GM19043 (cell line): ENCODE measurements at regions not wholly inside any gene's neighbourhood (a gene's known extent, or its start where the extent isn't known, plus 50 kb on each side); places are given as distances from the start of the nearest gene placed in this dataset.

Source experiments
- ATAC-seq: cut with Tn5 transposase; IDR thresholded peaks from one replicate; pipeline ENCODE4 v1.9.1; 2021; ENCODE audit warnings: low read depth; ENCODE audit not compliant: unreplicated experiment

DNA sequence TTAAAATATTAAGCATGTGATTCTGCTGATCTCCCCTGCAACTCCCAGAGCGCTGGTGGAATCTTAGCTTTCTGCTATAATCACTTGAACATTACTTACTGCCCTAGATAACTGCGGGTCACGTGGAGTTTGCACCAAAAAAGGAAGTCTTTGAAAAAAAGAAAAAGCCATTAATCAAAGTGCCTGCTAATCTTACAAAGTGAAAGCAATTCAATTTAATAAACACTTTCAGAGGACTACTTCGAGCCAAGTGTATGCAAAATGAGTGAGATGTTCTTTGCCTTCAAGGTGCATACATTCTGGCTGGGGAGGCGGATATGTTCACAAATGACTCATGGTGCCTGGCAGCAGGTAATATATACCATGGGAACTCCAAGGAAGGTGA, 109.9 kb upstream of the GAP43 start:
- peak; percentile 20 for ATAC-seq

DNA sequence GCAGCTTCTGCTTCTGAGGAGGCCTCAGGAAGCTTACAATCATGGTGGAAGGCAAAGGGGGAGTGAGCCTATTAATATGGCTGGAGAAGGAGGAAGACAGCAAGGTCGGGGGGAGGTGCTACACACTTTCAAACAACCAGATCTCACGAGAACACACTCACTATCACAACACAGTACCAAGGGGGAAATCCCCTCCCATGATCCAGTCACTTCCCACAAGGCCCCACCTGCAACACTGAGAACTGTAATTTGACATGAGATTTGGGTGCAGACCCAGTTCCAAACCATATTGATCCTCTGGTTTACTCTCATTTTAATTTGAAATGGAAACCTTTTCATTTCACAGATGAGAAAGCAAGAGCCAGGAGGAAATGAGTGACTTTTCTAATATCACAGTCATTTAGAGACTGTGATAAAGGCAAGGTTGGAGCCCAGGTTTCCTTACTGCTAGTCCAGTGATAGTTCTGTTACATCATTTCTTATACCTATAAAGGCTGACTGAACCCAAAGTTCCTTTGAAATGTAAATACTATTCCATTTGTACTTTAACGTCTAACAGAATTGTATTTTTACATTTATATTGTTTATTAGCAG, 105.8 kb upstream of the GAP43 start:
- no peak for ATAC-seq

DNA sequence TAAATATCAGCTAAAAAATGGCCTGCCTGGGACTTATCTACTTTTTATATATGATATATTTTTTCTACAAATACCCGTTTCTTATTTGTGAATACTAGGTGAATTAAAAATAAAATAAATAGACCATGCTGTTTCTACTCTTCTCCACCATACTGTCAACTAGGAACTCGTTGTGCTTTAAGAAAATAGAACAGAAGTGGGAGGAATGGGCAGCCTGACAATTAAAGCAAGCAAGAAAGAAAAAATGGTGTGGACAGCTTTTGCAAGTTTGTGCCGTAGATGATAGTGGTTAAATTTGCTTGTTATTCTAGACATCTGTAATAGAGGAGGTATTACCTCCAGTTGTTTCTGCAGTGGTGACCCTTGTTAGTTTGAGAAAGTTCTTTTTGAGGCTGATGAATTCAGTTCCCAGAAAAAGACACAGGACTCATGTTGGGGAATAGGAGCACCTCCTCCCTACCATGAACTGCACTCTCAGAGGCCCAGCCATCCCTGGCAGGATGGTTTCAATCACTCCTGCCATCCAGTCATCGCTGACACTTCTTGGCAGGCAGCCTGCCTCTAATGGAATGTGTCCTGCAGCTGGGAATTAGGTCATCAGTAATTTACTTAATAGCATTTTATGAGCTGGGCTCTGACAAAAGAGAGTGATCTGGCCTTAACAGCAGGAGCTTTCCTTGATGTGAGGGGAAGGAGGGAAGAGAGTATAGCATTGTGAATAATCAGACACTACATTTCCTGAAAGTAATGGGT, 105.0 kb upstream of the GAP43 start:
- ATAC-seq, result no peak

DNA sequence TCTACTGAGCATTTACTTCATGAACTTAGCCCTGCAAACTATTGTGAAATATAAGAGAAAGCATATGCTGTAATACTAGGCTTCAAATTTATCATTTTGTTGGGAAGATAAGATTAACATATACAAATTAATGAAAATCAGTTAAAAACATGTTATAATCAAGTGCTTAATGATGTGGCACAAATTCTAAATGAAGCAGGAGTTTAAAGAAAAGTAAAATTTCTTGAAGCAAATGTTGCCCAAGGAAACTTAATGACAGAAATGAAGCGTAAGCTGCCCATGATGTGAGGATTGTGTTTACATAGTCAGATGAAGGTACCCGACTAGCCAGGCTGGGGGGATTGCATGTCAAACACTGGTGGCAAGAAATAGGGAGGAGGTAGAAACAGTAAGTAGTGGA, 103.1 kb upstream of the GAP43 start:
- no peak for ATAC-seq

DNA sequence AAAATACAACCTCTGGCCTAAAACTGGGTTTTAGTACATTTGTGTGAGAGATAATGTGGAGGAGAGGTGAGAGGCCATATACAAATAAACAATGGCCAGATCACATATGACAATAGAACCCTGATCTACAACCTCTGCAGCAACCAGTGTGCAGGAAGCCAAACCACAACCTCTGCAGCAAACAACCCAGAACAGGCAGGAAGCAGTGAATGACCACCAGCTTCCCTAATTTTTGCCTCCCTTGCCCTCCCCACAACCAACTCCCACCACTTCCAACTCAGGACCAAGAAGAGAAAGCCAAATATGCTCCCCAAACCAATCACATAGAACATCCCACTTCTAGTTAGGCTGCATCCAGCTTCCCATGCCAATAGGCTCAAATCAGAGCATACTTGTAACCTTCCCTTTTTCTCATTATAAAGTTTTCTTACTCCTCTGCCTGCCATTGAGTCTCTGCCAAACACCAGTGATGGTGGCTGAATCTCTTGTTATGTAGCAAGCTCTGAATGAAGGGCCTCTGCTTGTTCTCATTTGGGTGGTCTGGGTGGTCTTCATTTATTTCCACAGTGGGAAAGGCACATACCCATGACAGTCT, 102.6 kb upstream of the GAP43 start:
- no peak for ATAC-seq

DNA sequence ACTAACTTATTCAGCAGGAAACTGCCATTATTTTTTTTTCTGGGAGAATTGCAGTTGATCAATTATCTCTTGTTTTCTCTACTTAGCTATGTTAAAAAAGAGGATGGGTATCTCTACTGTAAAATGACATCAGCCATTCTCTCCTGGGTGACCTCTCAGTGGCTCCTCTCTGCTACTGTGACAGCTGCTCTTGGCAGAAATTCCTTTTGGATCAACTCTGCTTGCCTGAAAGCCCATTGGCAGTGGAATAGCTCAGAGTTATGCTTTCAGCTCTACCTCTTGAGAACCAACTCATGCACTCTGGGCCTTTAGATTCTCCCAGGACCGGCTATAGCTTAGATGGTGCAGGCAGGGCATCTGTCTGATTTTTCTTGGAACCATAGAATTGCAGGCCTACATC, 99.9 kb upstream of the GAP43 start:
- no peak for ATAC-seq

DNA sequence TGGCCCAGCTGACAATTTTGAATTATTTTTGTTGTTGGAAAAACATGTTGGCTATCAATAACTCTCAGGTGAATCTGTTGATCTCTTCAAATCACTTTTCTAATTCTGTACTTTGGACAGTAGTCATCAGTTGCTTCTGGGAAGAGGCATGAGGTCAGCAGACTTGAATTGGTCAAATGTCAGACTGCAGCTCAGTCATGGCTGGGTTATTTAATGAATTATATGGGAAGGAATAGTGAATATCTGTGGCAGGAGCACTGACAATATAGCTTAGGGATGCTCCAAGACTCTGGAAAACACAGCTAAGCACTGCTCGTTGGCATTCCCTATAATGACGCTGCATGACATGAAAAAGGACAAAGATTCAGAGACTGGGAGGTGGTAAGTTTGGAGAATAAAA, 98.8 kb upstream of the GAP43 start:
- ATAC-seq, result no peak

DNA sequence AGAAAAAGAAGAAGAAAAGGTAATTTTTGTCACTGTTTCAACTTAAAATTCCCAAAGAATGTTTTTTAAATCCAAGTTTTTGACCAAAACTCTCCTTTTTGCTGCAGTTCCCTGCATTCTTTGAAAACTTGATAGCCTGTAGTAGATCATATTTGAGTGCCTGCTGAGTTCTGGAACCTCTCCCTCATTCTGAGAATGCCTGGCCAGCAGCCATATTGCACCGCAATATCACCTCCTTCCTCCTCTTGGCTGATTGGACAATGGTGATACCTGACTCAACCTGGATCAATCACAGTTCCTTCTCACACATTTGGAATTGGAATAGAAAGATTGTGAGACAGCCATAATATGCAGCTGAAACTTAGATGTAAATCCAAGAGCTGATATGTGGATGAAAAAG, 97.6 kb upstream of the GAP43 start:
- ATAC-seq, result no peak

DNA sequence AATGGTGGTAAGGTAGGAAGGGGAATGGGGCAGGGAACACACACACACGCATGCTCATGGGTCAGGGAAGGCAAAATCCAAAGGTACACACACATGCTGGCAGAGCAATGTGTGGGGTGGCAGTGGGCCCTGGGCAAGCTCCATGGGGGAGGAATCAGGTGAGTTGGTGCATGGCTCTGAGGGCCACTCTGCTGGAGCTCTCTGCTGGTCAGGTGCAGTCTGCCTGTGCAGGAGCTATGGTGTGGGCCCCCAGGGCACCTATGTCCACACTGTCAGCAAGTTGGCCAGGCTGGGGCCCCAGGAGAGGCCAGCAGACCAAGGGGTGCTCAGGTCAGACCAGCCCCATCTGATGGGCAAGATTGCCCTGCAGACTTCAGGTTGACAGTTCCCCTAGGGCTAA, 90.1 kb upstream of the GAP43 start:
- no peak for ATAC-seq

DNA sequence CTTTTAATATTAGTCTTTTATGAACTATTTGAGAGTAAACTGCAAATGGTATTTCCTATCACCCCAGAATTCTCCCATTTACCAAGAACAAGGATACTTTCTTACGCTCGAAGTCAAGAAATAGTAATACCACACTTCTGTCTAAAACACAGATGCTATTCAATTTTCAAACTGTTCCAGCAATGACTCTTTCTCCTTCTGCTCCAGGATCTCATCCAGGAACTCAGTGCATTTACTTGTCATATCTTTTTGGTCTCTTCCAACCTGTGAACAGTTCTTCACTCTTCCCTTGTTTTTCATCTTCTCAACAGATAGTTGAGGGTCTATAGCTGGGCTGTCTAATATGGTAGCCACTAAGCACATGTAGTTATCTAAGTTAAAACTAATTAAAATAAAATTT, 87.1 kb upstream of the GAP43 start:
- ATAC-seq, result no peak

DNA sequence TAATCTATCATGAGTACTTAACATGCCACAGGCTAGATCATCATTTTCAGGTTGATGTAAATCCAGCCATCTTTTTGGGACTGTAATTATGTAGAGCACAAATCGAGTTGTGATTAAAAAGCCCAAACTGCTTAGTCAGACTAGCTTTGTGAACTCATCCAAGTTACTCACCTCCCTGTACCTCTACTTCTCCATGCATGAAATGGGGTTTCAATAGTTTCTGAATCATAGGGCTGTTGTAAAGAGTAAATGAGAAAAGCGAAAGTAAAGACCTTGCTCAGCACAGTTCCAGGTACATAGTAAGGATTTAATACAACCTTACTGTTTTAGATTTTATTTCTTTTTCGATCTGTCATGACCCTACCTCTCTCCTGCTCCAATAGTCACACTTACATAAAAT, 85.6 kb upstream of the GAP43 start:
- no peak for ATAC-seq

DNA sequence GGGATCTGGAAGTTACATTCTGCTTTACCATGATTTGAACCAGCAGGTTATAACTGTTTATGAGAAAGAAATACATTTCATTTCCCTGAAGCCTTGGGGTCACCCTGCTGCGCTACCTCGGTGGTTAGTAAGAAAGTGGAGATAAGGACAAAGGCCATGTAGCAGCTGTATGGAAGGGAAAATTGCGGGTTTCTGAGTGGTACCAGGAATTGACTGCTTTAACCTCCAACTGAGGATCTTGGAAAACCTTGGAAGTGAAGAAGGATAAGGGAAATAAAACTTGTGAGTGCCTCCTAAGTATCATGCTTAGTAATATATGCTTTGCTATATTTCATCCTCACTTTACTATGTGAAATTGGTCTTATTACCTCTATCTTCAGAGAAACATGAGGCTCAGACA, 76.1 kb upstream of the GAP43 start:
- ATAC-seq, result no peak

DNA sequence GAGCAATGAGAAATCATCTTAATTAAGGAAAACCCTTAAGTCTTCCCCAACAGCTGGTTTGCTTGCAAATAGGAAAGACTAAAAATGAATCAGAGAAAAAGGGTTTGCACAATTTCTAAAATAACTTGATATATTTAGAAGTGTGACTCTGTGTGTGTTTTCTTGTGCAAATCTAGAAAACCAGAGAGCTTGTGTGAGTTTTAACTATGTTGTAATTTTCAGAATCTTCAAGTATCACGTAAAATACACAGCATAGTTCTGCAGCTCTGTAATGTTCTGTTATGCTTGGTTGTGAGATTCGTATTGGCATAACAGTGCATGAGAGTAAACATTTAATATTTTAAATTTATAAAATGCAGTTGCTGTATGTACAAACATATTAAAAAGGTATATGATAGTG, 74.7 kb upstream of the GAP43 start:
- no peak for ATAC-seq

DNA sequence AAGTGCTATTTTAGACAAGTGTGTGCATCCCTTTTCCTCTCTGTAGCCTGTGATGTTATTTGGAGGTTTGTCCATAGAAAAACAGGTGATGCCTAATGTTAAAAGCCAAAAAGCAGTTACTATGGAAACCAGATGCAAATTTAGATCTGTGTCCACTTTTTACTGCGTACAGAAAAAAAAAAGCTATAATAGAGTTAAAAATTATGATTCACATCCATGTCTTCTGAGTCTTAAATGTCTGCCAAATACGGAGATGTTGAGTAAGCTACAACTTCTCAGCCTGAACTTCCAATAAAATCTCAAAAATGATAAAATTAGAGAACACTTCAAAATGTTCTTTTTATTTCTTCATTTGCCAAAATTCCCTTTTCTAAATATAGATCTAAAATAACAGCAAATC, 74.2 kb upstream of the GAP43 start:
- ATAC-seq, result no peak

DNA sequence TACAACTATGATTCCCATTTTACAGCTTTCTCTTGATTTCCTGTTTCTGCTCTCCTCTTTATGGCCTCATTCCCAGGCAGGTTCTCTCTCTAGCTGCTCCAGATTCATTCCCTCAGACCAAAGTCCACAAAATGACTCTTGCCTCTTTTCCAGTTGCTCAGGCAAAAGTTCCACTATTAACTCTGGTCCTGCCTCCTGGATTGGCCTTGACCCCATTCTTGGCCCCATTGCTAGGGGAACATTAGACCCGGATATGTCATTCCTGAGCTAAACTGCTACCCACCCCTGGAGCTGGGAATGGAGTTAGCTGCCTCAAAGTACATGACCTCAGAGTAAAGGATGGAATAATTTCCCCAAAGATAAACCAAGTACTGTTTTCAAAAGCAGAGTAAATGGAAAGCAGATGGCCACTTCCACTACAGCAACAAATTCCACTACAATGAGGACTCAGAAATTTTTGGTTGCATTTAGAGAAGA, 73.0 kb upstream of the GAP43 start:
- ATAC-seq, result no peak

DNA sequence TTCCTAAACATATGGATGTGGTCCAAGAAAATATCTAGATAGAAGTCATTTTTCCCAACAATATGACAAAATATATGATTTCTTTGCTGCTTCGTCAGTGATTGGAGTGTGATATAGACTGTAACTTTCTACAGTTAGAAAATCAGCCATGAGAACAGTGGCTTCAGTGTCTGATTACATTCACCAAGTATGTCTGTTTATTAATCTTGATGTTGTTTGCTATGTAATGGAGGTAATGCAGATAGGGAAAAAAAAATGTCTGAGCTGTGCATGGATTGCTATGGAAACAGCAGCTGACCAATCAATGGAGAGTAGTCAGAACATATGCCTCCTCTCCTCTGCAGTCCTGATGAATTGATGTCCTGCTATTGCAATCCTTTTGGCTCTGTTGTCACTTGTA, 72.3 kb upstream of the GAP43 start:
- no peak for ATAC-seq

DNA sequence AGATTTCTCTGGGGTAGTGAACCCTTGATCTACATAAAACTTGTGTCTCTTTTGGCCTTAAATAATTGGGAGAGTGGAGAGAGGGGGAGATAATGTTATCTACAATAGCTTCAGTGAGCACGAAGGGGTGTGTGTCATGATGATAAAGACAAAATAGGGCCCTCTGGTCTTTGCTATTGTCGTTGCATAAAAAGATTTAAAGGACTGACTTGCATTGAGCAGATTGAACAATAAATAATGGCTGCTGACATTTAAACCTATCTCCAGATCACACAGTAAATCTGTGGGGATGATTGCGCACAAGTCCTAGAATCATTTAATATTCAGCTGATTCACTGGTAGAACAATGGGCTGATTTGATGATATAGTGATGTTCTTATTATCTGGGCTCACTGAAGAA, 71.3 kb upstream of the GAP43 start:
- no peak for ATAC-seq

DNA sequence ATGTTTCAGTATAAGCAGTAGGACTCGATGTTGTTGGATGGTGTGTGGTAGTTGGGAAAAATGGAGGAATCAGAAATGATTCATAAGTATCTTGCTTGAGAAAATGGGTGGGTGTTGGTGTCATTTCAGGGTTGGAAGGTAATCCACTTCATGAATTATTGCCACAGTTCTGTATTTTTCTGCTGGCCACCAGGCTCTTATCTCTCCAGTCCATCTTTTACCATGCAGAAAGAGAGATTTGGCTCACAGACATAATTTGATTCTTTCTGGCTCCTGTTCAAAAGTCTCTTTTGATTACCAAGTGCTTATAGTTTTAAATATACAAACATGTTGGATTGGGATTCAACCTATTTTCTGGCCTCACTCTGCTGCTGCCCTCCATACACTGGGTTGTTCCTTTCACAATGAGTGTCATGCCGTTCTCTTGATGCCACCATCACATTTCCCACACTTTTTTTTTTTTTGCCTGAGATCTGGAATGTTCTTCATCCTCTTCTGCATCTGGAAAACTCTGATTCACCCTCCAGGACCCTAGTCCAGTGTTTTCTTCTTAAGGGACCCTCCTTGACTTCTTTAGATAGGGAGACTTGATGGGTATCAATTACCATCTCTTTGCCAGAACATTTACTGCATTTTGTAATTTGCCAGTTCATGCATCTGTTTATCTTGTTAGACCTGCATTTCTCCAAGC, 69.4 kb upstream of the GAP43 start:
- ATAC-seq, result no peak

DNA sequence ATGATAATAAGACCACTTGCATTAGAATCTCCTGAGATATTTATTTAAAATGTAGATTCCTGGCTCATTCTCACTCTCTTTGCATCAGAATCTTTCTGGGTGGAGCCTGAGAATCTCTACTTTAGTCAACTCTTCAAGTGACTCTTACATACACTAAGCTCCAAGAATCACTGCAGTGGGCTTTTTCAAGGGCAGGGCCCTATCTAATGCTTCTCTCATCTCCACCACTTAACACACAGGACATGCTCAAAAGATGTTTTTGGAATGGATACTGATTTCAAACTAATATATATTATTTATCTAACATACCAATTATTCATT, 68.9 kb upstream of the GAP43 start:
- no peak for ATAC-seq

DNA sequence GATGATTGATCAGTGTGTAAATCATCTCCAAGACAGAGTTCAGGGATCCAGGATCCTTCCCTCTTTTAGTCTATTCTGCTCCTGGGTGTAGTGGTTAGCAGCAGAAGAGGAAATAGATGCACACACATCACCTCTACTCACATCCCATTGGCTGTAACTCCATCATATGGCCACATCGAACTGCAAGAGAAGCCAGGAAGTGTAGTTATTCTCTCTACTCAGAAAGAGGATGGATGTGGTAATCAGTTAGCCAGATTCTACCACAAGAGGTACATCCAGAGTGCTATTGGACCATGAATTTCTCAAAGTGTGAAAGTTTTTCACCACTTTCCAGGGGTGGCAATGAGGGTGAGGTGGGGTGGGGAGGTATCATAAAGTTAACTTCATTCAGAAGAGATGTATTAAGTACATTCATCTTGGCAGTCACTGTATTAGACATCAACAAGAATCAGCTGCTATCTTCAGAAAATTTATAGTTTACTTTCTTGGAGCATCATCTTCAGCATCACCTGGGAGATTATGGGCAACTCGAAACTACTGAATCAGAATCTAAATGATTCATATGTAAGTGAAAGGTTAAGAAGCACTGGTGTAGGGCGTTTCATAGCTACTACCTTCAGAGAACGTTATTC, 60.6 kb upstream of the GAP43 start:
- no peak for ATAC-seq

DNA sequence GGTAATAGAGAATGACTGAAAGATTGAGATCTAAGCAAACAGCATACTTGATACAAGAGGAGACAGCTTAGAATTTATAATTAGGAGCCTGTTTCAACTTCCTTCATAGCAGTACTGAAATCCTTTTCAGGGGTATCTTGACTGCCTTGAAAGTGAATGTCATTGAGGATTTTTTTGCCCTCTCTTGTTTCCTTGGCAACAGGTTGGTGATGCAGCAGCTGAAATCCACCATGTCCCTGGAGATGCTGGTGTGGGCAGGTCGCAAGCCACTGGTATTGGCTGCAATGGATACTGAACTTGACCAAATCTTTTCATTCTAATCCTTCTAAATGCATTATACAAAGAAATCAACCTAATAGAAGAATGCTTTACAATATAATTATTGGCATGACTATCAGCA, 59.3 kb upstream of the GAP43 start:
- ATAC-seq, result no peak
